Upper lobe of right lung (tissue), 1 donor: ENCODE measurements at regions not wholly inside any gene's neighbourhood (a gene's known extent, or its start where the extent isn't known, plus 50 kb on each side); places are given as distances from the start of the nearest gene placed in this dataset.

Experiments used
- ATAC-seq: fragments of 200-7000 bp; cut with Tn5 transposase; one replicate; pipeline ENCODE4 v1.9.1; 2020; ENCODE audit warnings: mild to moderate bottlenecking, moderate library complexity
- DNase-seq: peaks from one replicate; pipeline ENCODE4 v3.0.0-alpha.2; 2020
- H3K27ac ChIP-seq: fragments of 200-600 bp; one replicate; pipeline ENCODE4 v1.8.0; 2022
- H3K27me3 ChIP-seq: fragments of 200-600 bp; one replicate; pipeline ENCODE4 v1.8.0; 2022; ENCODE audit warnings: mild to moderate bottlenecking
- H3K36me3 ChIP-seq: fragments of 200-600 bp; one replicate; pipeline ENCODE4 v1.8.0; 2022
- H3K4me1 ChIP-seq: fragments of 200-600 bp; one replicate; pipeline ENCODE4 v1.8.0; 2022
- H3K4me3 ChIP-seq: fragments of 200-600 bp; one replicate; pipeline ENCODE4 v1.8.0; 2022; ENCODE audit warnings: mild to moderate bottlenecking
- H3K9me3 ChIP-seq: fragments of 200-600 bp; one replicate; pipeline ENCODE4 v1.8.0; 2022
- intact Hi-C: fragments of 100-400 bp; cut with DNase I; formaldehyde crosslinking; loops from one replicate; pipeline ENCODE4 v1.11.0; 2022
- TF ChIP-seq, protein P1 (sequence below): fragments of 200-600 bp; IDR thresholded peaks from one replicate; pipeline ENCODE4 v1.8.0; 2022; ENCODE audit warnings: antibody characterized with exemption
- donor health status: DM: no; HTN: yes; CAD: no; lungs with severe emphysema.

DNA sequence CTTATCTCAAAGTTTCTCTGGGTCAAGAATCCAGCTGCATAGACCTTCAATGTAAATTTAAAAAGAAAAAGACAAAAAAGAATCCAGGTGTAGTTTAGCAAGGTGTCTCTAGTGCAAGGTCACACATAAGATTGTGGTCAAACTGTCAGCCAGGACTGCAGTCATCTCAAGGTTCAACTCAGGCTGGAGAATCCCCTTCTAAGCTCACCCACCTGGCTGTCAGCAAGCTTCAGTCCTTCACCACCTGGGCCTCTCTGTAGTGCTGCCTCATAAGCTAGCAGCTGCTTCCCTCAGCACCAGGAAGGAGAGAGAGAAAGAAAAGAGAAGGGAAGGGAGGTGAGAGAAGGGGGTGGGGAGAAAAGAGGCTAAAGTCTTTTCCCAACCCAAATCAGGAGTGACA, 146.7 kb downstream of the ACTL7B start:
- Histone ChIP-seq H3K4me3 (no peak overlapping the region), H3K4me1 (no peaks in the 10 kb centered on the region), H3K9me3 (no peaks in the 10 kb centered on the region), H3K27ac (no peak overlapping the region), H3K36me3 (no peaks in the 10 kb centered on the region), H3K27me3 (peaks cover 9% of the 10 kb centered on the region)
- DNase-seq (no peak), ATAC-seq (no peak)
- TF ChIP-seq, protein P1, sequence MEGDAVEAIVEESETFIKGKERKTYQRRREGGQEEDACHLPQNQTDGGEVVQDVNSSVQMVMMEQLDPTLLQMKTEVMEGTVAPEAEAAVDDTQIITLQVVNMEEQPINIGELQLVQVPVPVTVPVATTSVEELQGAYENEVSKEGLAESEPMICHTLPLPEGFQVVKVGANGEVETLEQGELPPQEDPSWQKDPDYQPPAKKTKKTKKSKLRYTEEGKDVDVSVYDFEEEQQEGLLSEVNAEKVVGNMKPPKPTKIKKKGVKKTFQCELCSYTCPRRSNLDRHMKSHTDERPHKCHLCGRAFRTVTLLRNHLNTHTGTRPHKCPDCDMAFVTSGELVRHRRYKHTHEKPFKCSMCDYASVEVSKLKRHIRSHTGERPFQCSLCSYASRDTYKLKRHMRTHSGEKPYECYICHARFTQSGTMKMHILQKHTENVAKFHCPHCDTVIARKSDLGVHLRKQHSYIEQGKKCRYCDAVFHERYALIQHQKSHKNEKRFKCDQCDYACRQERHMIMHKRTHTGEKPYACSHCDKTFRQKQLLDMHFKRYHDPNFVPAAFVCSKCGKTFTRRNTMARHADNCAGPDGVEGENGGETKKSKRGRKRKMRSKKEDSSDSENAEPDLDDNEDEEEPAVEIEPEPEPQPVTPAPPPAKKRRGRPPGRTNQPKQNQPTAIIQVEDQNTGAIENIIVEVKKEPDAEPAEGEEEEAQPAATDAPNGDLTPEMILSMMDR = no peak
- intact Hi-C loops = no loop called here

DNA sequence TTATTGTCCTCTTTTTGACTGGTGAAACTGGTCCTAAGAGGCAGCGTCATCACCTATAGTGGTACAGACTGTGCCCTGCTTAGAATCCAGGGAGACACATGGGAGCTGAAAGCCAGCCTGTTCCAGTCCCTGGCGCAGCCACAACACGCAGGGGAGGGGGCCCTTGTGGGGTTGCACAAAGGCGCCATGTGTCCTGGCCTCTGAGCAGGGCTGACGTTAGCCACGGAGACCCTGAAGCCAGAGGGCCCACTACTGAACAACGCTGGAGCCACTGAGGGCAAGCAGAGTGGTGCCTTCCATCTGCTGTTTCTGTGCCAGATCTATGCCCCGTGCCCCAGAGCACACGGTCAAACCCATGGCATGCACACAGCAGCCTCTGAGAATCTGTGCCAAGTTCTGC, 147.3 kb downstream of the ACTL7B start:
- TF ChIP-seq, protein P1 = no peak
- no peak for ATAC-seq
- H3K27me3 ChIP-seq = peaks cover 9% of the 10 kb centered on the region
- H3K36me3 ChIP-seq = no peaks in the 10 kb centered on the region
- no peaks in the 10 kb centered on the region for H3K9me3 ChIP-seq
- DNase-seq = no peak
- intact Hi-C loops = no loop called here
- no peak overlapping the region for H3K4me3 ChIP-seq
- H3K4me1 ChIP-seq = no peaks in the 10 kb centered on the region
- H3K27ac ChIP-seq = no peak overlapping the region

DNA sequence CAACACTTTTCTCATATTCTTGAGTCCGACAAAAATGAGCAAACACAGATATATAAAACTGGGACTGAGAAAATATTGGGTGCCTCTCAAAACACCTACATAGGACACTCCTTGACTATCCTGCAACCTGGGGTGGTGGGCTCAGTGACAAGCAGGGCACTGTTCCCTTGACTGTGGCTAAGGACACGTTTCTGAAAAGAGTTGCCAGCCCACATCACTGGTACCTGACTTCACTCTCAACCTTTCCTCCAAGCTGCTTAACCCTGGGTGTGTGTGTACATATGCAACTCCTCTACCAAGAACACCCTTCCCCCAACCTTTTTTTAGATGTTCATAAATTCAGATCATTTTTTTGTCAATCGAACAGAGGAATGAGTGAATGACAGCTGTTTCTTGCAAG, 148.7 kb downstream of the ACTL7B start:
- no peak for ATAC-seq
- TF ChIP-seq, protein P1 = no peak
- no peaks in the 10 kb centered on the region for H3K36me3 ChIP-seq
- DNase-seq = no peak
- intact Hi-C loops = no loop called here
- H3K9me3 ChIP-seq = no peaks in the 10 kb centered on the region
- H3K27me3 ChIP-seq = peaks cover 9% of the 10 kb centered on the region
- no peaks in the 10 kb centered on the region for H3K4me1 ChIP-seq
- no peak overlapping the region for H3K4me3 ChIP-seq
- no peak overlapping the region for H3K27ac ChIP-seq

DNA sequence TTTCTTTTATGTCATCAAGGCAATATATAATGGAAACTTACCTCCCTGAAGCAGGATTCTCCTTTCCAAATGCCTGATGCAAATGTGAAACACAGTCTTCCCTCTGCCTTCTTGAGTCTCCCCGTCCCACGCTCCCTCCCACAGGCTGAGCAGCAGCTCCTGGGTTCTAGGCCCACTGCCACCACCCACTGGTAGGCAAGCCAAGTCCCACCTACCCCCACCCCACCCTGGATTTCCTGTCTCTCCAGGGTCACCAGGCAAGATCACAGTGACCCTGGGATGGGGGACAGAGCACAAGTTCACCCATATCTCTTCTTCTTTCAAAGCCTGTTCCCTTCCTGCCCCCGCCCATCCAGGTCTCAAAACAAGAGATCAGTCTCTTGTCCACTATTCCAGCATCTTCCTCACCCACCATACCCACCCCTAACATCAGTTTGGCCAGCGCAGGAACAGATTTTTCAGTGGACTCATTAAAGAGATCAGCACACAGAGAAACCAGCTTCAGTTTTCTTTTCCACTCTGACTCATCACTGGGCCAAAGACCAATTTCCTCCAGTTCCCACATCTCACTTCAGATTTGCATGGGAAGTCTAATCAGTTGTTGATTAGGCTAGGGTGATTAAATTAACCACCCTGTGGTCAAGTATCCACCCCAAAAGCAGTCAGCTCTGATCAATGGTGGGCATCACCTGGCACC, 151.5 kb downstream of the ACTL7B start:
- intact Hi-C loops = no loop called here
- Histone ChIP-seq H3K4me3 (no peak overlapping the region), H3K4me1 (no peaks in the 10 kb centered on the region), H3K27me3 (peaks cover 9% of the 10 kb centered on the region), H3K27ac (no peak overlapping the region), H3K9me3 (no peaks in the 10 kb centered on the region), H3K36me3 (no peaks in the 10 kb centered on the region)
- TF ChIP-seq, protein P1 = no peak
- DNase-seq (no peak), ATAC-seq (no peak)

DNA sequence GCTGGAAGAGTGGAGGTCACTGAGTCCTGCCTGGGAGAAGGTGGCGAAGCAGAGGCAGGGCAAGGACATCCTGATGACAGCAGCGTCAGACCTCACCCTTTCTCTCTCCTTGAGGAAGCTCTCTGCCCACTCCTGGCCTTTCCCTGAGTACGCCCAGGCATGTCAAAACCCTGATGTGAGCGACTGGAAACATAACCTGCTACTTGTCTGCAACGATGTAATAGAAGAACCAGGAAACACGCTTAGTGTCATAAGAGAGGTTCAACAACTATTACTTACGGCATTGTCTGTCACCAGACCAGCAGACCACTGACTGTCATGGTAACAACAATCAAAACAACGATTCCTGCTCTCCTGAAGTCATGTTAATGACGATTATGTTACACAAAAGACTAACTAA, 152.4 kb downstream of the ACTL7B start:
- ATAC-seq = no peak
- intact Hi-C loops = no loop called here
- no peaks in the 10 kb centered on the region for H3K9me3 ChIP-seq

More for the DNA sequence above, 152.4 kb downstream of the ACTL7B start:
- Histone ChIP-seq H3K27ac (no peak overlapping the region), H3K4me3 (no peak overlapping the region), H3K27me3 (peaks cover 7% of the 10 kb centered on the region), H3K4me1 (no peaks in the 10 kb centered on the region), H3K36me3 (no peaks in the 10 kb centered on the region)
- TF ChIP-seq, protein P1 = no peak
- DNase-seq = no peak
